SK-N-SH (cell line): ENCODE measurements at regions not wholly inside any gene's neighbourhood (a gene's known extent, or its start where the extent isn't known, plus 50 kb on each side); places are given as distances from the start of the nearest gene placed in this dataset.

Experiments used
- CTCF ChIA-PET: fragments of 300-600, 350-600 bp; formaldehyde crosslinking; extraction: SDS; loops from one replicate; lab custom pipeline; 2021; lab: Yijun Ruan, JAX
- POLR2A ChIA-PET: fragments of 350-600 bp; sonication (Branson Sonifier 250); formaldehyde crosslinking; extraction: SDS; loops from one replicate; lab custom pipeline; 2020; ENCODE audit warnings: antibody characterized with exemption, inconsistent platforms; lab: Yijun Ruan, JAX
- DNase-seq: peaks from one replicate; pipeline ENCODE4 v3.0.0; 2012
- H2AFZ ChIP-seq: fragments of 200-600 bp; sonication (generic); 2 replicates; pipeline ENCODE4 v1.8.1; 2016; ENCODE audit warnings: antibody characterized with exemption, mild to moderate bottlenecking, low read depth
- H3F3A ChIP-seq: fragments of 200-600 bp; sonication (generic); replicated peaks from 2 replicates; pipeline ENCODE3; 2016; ENCODE audit warnings: antibody characterized with exemption, mild to moderate bottlenecking; ENCODE audit not compliant: insufficient read depth
- H3K27ac ChIP-seq, 2 experiments: fragments of 200-500 bp in 1 of 2; fragments of 200-600 bp in 1 of 2; sonication (Bioruptor generic) in 1 of 2; sonication (generic), shearing (Covaris generic) in 1 of 2; 2 replicates each; pipeline versions ENCODE4 v1.5.1 to v1.6.1; 2014 to 2016; ENCODE audit warnings: low read depth in 2 of 2, inconsistent platforms in 1 of 2, low read length in 1 of 2, mild to moderate bottlenecking in 1 of 2, mixed read lengths in 1 of 2
- H3K27me3 ChIP-seq: fragments of 200-600 bp; sonication (generic), shearing (Covaris generic); 2 replicates; pipeline ENCODE4 v1.6.1; 2016; ENCODE audit warnings: mixed run types; ENCODE audit not compliant: insufficient read depth
- H3K36me3 ChIP-seq, 2 experiments: fragments of 200-500 bp in 1 of 2; fragments of 200-600 bp in 1 of 2; sonication (Bioruptor generic) in 1 of 2; sonication (generic) in 1 of 2; replicated peaks in 1 of 2; 2 replicates each; pipeline versions ENCODE3 to v1.5.1; 2014 to 2016; ENCODE audit warnings: low read length in 1 of 2, mild to moderate bottlenecking in 1 of 2; ENCODE audit not compliant: insufficient read depth in 2 of 2, control insufficient read depth in 1 of 2
- H3K4me1 ChIP-seq, 2 experiments: fragments of 200-500 bp in 1 of 2; fragments of 200-600 bp in 1 of 2; sonication (Bioruptor generic) in 1 of 2; sonication (generic), shearing (Covaris generic) in 1 of 2; 2 replicates each; pipeline versions ENCODE4 v1.5.1 to v1.6.1; 2014 to 2016; ENCODE audit warnings: low read depth in 1 of 2, low read length in 1 of 2, mixed run types in 1 of 2; ENCODE audit not compliant: insufficient read depth in 2 of 2, control insufficient read depth in 1 of 2
- H3K4me2 ChIP-seq: fragments of 200-600 bp; sonication (generic), shearing (Covaris generic); 2 replicates; pipeline ENCODE4 v1.6.1; 2017; ENCODE audit warnings: mixed run types
- H3K4me3 ChIP-seq, 2 experiments: fragments of 200-500 bp in 1 of 2; fragments of 200-600 bp in 1 of 2; sonication (Bioruptor generic) in 1 of 2; sonication (generic), shearing (Covaris generic) in 1 of 2; 2 replicates each; pipeline versions ENCODE4 v1.5.1 to v1.8.1; 2014 to 2016; ENCODE audit warnings: low read depth in 2 of 2, inconsistent platforms in 1 of 2, low read length in 1 of 2, mild to moderate bottlenecking in 1 of 2, mixed read lengths in 1 of 2, moderate library complexity in 1 of 2
- H3K79me2 ChIP-seq: fragments of 200-600 bp; sonication (generic); 2 replicates; pipeline ENCODE4 v1.8.1; 2017; ENCODE audit warnings: mild to moderate bottlenecking; ENCODE audit not compliant: insufficient read depth
- H3K9ac ChIP-seq: fragments of 200-600 bp; sonication (generic); 2 replicates; pipeline ENCODE4 v1.6.1; 2017; ENCODE audit warnings: mixed run types
- H3K9me2 ChIP-seq: fragments of 200-600 bp; sonication (generic); 2 replicates; pipeline ENCODE4 v1.6.1; 2017; ENCODE audit warnings: mixed run types
- H3K9me3 ChIP-seq: fragments of 200-600 bp; sonication (generic); 2 replicates; pipeline ENCODE4 v1.6.1; 2017; ENCODE audit warnings: mixed run types, mild to moderate bottlenecking, moderate library complexity
- H4K20me1 ChIP-seq: fragments of 200-600 bp; sonication (generic); 2 replicates; pipeline ENCODE4 v1.6.1; 2017; ENCODE audit warnings: mild to moderate bottlenecking, mixed run types; ENCODE audit not compliant: insufficient read depth
- ELF1 ChIP-seq: IDR thresholded peaks from 2 replicates; pipeline ENCODE4 v1.4.0; 2012
- EP300 ChIP-seq, 2 experiments: IDR thresholded peaks; 2 replicates each; pipeline versions ENCODE4 v1.4.0 to v1.6.1; 2012; ENCODE audit warnings: borderline replicate concordance in 1 of 2, low read depth in 1 of 2, low read length in 1 of 2
- FOSL2 ChIP-seq: IDR thresholded peaks from 2 replicates; pipeline ENCODE4 v1.4.0; 2012; ENCODE audit warnings: low read depth, mild to moderate bottlenecking, moderate library complexity, borderline replicate concordance
- FOXM1 ChIP-seq: IDR thresholded peaks from 2 replicates; pipeline ENCODE4 v1.4.0; 2012; ENCODE audit warnings: low read depth, mild to moderate bottlenecking
- GABPA ChIP-seq: IDR thresholded peaks from 2 replicates; pipeline ENCODE4 v1.4.0; 2012; ENCODE audit warnings: low read depth, mild to moderate bottlenecking
- JUND ChIP-seq: IDR thresholded peaks from 2 replicates; pipeline ENCODE4 v1.4.0; 2012
- MAX ChIP-seq: IDR thresholded peaks from 2 replicates; pipeline ENCODE4 v1.4.0; 2012; ENCODE audit warnings: low read depth
- MEF2A ChIP-seq: IDR thresholded peaks from 2 replicates; pipeline ENCODE4 v1.4.0; 2012; ENCODE audit warnings: low read depth, borderline replicate concordance
- MXI1 ChIP-seq: IDR thresholded peaks from 2 replicates; pipeline ENCODE4 v1.6.1; 2012; ENCODE audit warnings: mild to moderate bottlenecking, low read depth, low read length, improper control_type of control experiment
- PBX3 ChIP-seq: IDR thresholded peaks from 2 replicates; pipeline ENCODE4; 2012
- RAD21 ChIP-seq: IDR thresholded peaks from 2 replicates; pipeline ENCODE4 v1.6.1; 2012; ENCODE audit warnings: mild to moderate bottlenecking, low read length
- RFX5 ChIP-seq: IDR thresholded peaks from 2 replicates; pipeline ENCODE4 v1.6.1; 2012; ENCODE audit warnings: mild to moderate bottlenecking, improper control_type of control experiment, low read length
- SIN3A ChIP-seq: IDR thresholded peaks from 2 replicates; pipeline ENCODE4 v1.6.1; 2012; ENCODE audit warnings: low read depth, mild to moderate bottlenecking, low read length, moderate library complexity, borderline replicate concordance
- TCF12 ChIP-seq: IDR thresholded peaks from 2 replicates; pipeline ENCODE4 v1.4.0; 2012
- TEAD4 ChIP-seq: IDR thresholded peaks from 2 replicates; pipeline ENCODE4 v1.4.0; 2012; ENCODE audit warnings: mild to moderate bottlenecking, borderline replicate concordance; ENCODE audit not compliant: insufficient read depth
- USF1 ChIP-seq: IDR thresholded peaks from 2 replicates; pipeline ENCODE4 v1.4.0; 2012; ENCODE audit warnings: low read depth, borderline replicate concordance
- USF2 ChIP-seq: fragments of 150-350 bp; IDR thresholded peaks from 2 replicates; pipeline ENCODE4 v1.6.1; 2017; ENCODE audit warnings: antibody characterized with exemption, low read length, low read depth, borderline replicate concordance
- YY1 ChIP-seq: IDR thresholded peaks from 2 replicates; pipeline ENCODE4 v1.4.0; 2012; ENCODE audit warnings: low read depth, mild to moderate bottlenecking
- ZBTB33 ChIP-seq: IDR thresholded peaks from 2 replicates; pipeline ENCODE4 v1.4.0; 2012; ENCODE audit warnings: low read depth, borderline replicate concordance
- WGBS: methylation state at CpG from one replicate; pipeline ENCODE4 v1.1.6; 2017; ENCODE audit warnings: low lambda C conversion rate; 5-methylcytosine and 5-hydroxymethylcytosine counted together

GRCh38 chr4:134537701-134538100 is 336.1 kb upstream of the PABPC4L start:
- DNase-seq = no peak
- Histone ChIP-seq H3K79me2 (no peaks in the 10 kb centered on the region), H3K9ac (no peak overlapping the region), H3K27me3 (no peaks in the 10 kb centered on the region), H3K27ac (no peak overlapping the region), H3K4me1 (no peaks in the 10 kb centered on the region; a peak in 1 of 4 replicates), H4K20me1 (no peaks in the 10 kb centered on the region), H3K4me2 (no peak overlapping the region), H3K4me3 (no peak overlapping the region), H3K36me3 (no peaks in the 10 kb centered on the region), H3K9me3 (no peaks in the 10 kb centered on the region), H2AFZ (no peak overlapping the region), H3F3A (no peaks in the 10 kb centered on the region)
- ChIA-PET CTCF (no interaction called here), POLR2A (no interaction called here)
- TF ChIP-seq TCF12 (0 out of 2 replicates have a peak, but pooled peaks have one; percentile 6), USF2 (no peak)
- TF ChIP-seq, all 33 proteins: peak for 1
- no peaks in the 10 kb centered on the region for H3K9me2 ChIP-seq

- H3F3A ChIP-seq = no peaks in the 10 kb centered on the region
- H3K27me3 ChIP-seq = no peaks in the 10 kb centered on the region
- POLR2A ChIA-PET = no interaction called here
- 34% methylated on average over 3 of the region's 3 CpGs for WGBS
- no peaks in the 10 kb centered on the region for H4K20me1 ChIP-seq
- CTCF ChIA-PET = no interaction called here
- H3K9me3 ChIP-seq = no peaks in the 10 kb centered on the region
- no peaks in the 10 kb centered on the region for H3K36me3 ChIP-seq
- H3K9me2 ChIP-seq = no peaks in the 10 kb centered on the region
- H3K4me1 ChIP-seq = no peaks in the 10 kb centered on the region
- H3K9ac ChIP-seq = no peak overlapping the region
- H3K4me2 ChIP-seq = no peak overlapping the region
- no peaks in the 10 kb centered on the region for H3K79me2 ChIP-seq
- no peak for TF ChIP-seq TCF12
- no peak for TF ChIP-seq RFX5
- H2AFZ ChIP-seq = no peak overlapping the region
- DNase-seq = no peak
- H3K27ac ChIP-seq = no peak overlapping the region
- H3K4me3 ChIP-seq = no peak overlapping the region
These were observed 331.5 kb upstream of the PABPC4L start for GRCh38 chr4:134533068-134533467.

- no peaks in the 10 kb centered on the region for H3K36me3 ChIP-seq
- no peak overlapping the region for H3K27ac ChIP-seq
- POLR2A ChIA-PET = no interaction called here
- no peaks in the 10 kb centered on the region for H3F3A ChIP-seq
- no peak overlapping the region for H3K4me2 ChIP-seq
- no peak overlapping the region for H3K4me3 ChIP-seq
- H3K27me3 ChIP-seq = no peaks in the 10 kb centered on the region
- no peaks in the 10 kb centered on the region for H3K4me1 ChIP-seq
- H4K20me1 ChIP-seq = no peaks in the 10 kb centered on the region
- CTCF ChIA-PET = interaction anchor here (0.6 to 1.2 kb wide), 3 partner anchors 14 to 27 kb away, joined by 3 to 7 read pairs (median 4); no protein-coding TSS in a partner anchor
- no peak for DNase-seq
- 25% methylated on average over 1 of the region's 1 CpG for WGBS
- H3K9me2 ChIP-seq = no peaks in the 10 kb centered on the region
- H3K79me2 ChIP-seq = no peaks in the 10 kb centered on the region
- no peak overlapping the region for H2AFZ ChIP-seq
- no peak overlapping the region for H3K9ac ChIP-seq
- H3K9me3 ChIP-seq = no peaks in the 10 kb centered on the region
- TF ChIP-seq MEF2A = no peak
- TF ChIP-seq RFX5 = no peak
- no peak for TF ChIP-seq JUND
- no peak for TF ChIP-seq GABPA
- no peak for TF ChIP-seq EP300 (IDR thresholded peaks at IDR 0.05; ENCODE audit: borderline replicate concordance in 1 of 2, low read depth in 1 of 2, low read length in 1 of 2)
- no peak for TF ChIP-seq SIN3A
- no peak for TF ChIP-seq RAD21
- no peak for TF ChIP-seq FOSL2
- no peak for TF ChIP-seq ELF1
- no peak for TF ChIP-seq PBX3
- TF ChIP-seq MXI1 = no peak
- no peak for TF ChIP-seq ZBTB33
- no peak for TF ChIP-seq TEAD4
- no peak for TF ChIP-seq MAX
- TF ChIP-seq FOXM1 = no peak
- no peak for TF ChIP-seq USF1
- no peak for TF ChIP-seq YY1
These were observed 329.4 kb upstream of the PABPC4L start for GRCh38 chr4:134531013-134531412.
